GM18868 (cell line): ENCODE measurements at regions not wholly inside any gene's neighbourhood (a gene's known extent, or its start where the extent isn't known, plus 50 kb on each side); places are given as distances from the start of the nearest gene placed in this dataset.
"Not testable (repeated sequence)": the region's sequence is repeated elsewhere in the genome, so short reads cannot be mapped to it uniquely, and the experiment has no call there.

Experiments used
- ATAC-seq: cut with Tn5 transposase; IDR thresholded peaks from one replicate; pipeline ENCODE4 v1.9.1; 2021; ENCODE audit warnings: mild to moderate bottlenecking, moderate library complexity; ENCODE audit not compliant: unreplicated experiment

DNA sequence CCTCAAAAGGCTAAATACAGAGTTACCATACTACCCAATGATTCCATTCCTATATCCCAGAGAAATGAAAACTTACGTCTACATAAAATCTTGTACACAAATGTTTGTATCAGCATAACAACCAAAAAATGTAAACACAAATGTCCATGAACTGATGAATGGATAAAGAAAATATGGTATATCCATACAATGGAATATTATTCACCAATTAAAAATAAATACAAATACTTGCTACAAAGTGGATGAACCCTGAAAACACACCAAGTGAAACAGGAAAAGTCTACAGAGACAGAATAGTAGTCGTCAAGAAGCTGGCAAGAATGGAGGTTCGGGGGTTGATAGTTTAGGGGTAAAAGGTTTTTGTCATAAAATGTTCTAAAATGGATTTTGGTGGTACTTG lies 54.0 kb upstream of the ANKRD28 start:
- no peak for ATAC-seq

DNA sequence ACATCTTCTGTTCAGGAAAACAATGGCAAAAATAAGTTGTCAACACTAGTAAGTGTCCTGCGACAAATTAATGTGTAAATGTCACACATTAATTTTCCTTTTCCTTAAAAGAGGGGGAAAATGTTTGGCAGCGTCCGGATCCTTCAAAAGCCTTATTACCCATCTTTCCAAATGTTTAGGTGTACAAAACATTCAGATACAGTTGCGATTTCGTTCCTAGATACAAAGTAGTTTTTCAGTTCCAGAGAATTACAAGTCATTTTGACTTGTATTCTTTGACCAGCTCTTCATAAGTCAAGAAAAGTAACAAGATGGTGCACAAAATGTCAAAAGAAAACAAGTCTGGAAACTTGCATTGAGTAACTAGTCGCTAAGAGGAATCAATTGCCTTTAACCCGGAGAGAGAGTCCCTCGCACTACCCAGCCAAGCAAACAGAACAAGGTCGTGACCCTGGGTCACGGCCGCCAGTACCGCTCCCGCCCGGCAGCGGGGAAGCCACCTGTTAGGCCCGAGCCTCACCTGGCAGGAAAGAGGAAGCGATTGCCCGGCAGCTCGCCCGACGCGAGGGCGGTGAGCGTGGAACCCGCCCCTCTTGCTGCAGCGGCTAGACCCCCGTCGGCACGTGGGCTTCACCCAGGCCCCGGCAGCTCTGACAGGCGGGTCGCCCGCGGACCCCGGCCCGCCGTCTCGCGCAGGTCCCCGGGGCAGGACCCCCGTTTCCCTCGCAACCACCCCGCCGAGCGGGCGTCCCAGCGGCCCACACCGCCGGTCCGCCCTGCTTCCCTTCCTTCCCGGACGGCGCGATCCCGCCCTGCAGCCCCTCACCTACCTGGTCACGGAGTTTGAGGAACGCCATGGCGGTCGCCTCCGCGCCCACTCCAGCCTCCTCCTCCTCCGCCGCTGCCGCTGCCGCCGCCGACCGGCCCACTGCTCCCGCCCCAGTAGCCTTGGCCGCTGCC lies 61.0 kb upstream of the ANKRD28 start:
- ATAC-seq = peak; percentile 48

GRCh38 chr3:15859507-15860013 lies 61.8 kb upstream of the ANKRD28 start:
- ATAC-seq = peak; percentile 85

DNA sequence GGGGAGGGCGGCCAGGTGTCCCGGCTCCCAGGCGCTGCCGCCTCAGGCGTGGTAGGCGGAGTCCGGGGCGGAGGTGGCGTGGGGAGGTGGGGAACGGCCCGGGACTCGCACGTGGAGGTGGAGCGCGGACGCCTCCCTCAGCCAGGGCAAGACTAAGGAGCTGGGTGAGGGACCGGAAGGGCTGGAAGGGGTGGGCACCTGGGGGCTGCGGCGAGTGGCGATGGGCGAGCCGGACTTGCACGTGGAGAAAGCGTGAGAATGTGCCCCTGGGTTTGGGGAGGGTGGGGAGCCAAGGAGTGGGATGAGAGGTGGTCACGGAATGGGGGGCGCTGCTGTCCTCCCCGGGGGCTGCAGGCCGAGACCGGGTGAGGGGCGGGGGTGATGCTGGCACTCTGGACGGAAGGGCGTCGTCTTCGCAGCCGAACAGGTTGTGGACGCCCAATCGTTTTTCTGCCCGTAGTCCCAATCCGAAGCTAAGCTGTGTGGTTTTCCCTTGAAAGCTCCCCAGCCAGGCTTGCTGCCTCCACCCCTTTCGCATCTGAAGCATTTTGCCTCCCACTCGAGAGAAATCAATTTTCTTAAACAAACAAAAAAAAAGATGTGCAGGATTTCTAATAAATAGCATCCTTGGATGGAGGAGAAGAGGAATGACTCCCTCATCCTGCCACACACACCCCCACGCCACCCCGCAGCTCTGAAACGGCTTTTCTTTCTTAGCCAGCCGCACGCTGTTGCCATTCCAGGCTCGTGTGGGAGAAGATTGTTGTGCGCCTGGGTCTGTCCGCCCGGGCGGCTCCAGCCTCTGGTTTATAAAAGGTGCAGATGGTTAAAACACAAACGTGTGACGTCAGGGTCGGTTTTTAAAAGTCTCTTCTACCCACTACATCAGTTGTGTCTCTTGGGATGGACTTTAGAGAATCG lies 62.5 kb upstream of the ANKRD28 start:
- ATAC-seq = peak; percentile 61

DNA sequence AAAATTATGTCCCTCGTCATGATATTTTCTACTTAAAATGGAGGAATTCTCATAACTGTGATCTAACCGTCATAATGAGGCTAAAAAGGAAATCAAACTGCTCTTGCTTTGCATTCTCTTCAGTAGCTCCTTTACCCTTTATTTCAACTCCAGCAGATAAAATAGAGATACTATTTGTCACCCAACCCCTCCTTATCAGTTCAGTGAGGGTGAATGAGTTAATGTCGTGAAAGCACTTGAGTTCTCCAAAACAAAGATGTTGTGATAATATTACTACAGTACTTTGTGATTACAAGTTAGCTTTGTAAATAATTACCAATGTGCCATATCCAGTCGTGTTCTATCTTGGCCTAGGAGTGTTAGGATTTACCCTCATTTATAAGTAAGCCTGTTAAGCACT lies 63.4 kb upstream of the ANKRD28 start:
- ATAC-seq = no peak

DNA sequence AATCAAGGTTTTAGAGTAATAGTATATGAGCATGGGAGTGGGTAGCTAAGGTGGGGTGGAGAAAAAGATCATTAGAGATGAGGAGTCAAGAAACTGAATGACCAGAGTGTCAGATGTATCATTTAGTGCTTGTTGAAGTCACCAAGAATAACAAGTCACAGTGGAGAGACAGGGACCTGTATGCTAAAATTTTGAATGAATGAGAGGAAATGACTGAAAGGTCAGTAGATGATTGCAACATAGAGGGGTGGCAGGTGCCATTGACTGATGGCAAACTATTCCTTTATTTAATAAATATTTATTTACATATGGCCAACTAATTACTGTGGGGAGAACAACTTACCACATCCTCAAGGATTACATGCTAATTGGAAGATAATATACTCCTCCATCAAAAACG lies 75.0 kb upstream of the ANKRD28 start:
- ATAC-seq = no peak

GRCh38 chr3:15873415-15873814 lies 75.6 kb upstream of the ANKRD28 start:
- no peak for ATAC-seq

GRCh38 chr3:15875016-15875689 lies 77.4 kb upstream of the ANKRD28 start:
- no peak for ATAC-seq

- ATAC-seq = no peak
Observed at GRCh38 chr3:15876669-15877068, 78.9 kb upstream of the ANKRD28 start.

GRCh38 chr3:15877813-15878212 lies 80.0 kb upstream of the ANKRD28 start:
- ATAC-seq = no peak

DNA sequence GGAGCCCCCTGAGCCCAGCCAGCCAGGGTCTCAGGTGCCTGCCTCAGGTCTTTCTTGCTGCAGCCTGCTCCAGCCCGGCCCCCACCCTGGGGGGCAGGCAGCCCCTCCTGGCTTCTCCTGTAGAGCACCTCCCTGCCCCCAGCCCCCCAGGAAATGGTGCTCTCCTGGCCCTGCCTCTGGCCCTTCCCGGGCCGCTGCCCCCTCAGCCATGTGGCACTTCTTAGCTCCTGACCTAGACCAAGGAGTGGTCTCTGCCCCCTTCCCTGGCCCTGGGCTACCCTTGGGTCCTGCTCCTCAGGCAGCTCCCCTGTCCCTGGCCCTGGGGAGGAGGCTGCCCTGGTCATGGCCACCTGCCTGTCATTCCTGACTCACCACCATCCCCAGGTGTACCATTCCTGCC lies 82.0 kb upstream of the ANKRD28 start:
- ATAC-seq = not testable (repeated sequence)

GRCh38 chr3:15882577-15882976 lies 84.8 kb upstream of the ANKRD28 start:
- no peak for ATAC-seq

- no peak for ATAC-seq
Observed at GRCh38 chr3:15884132-15884531, 86.4 kb upstream of the ANKRD28 start.

GRCh38 chr3:15886521-15886920 lies 88.7 kb upstream of the ANKRD28 start:
- no peak for ATAC-seq

GRCh38 chr3:15887261-15887660 lies 89.5 kb upstream of the ANKRD28 start:
- no peak for ATAC-seq

- no peak for ATAC-seq
Observed at GRCh38 chr3:15889936-15890335, 92.2 kb upstream of the ANKRD28 start.

DNA sequence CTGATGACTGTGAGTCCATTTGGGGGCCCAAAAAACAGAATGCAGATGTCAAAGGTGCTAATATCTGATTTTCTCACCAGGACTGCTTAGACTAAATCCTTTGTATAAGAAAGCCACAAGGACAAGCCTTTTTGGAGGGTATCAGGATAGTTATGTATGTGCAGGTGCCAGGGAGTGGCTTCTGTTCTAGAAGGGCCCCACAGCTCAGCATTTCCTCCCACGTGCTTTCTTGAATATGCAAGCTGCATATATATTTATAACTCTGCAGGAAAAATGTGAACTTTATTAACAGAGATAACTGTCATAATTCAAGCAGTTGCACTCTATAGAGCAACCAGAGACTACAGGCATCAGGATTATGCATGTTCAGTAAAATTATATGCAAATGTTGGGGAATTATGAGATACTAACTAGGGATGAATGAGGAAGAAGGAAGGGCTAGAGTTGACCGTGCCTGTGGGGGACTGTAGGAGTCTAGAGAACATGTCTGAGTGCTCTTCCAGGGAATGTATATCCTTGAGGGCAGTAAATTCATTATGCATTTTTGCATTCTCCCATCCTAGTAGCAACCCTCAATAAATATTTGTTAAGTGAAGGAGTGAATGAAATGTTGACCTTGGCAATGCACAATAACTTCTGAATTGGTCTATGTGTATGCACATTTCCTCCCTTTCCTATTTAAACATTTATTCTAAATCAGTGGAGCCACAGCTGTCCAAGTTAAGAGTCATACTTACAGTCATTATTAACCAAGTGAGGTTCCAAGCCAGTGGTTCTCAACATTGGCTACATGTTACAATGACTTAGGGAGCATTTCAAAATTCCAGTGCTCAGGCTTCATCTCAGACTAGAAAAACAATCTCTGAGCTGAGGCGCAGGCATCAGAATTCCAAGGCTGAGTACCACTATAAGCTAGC lies 94.8 kb upstream of the ANKRD28 start:
- no peak for ATAC-seq

DNA sequence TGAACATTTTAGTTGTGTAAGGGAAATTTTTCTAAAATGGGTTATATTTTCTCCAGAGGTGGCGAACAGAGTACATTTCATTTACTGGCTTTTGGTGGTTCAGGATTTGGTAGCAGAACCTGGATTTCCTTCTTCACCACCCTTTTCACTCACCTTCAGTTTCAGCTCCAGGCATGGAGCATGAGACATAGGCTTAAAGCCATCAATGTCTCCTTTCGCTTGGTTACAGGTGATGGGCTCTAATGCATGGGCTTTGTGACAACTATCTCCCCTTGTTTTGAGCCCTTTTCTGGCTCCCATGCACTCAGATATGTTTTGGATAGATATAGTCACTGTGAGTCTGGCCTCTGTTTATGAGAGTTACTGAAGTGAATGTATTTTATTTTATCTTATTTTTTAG lies 96.6 kb upstream of the ANKRD28 start:
- ATAC-seq = no peak

- no peak for ATAC-seq
Observed at GRCh38 chr3:15896500-15896899, 98.7 kb upstream of the ANKRD28 start.

- ATAC-seq = no peak
Observed at GRCh38 chr3:15899388-15899787, 101.6 kb upstream of the ANKRD28 start.
